HG03378 (cell line): ENCODE measurements at regions not wholly inside any gene's neighbourhood (a gene's known extent, or its start where the extent isn't known, plus 50 kb on each side); places are given as distances from the start of the nearest gene placed in this dataset.
"Not testable (repeated sequence)": the region's sequence is repeated elsewhere in the genome, so short reads cannot be mapped to it uniquely, and the experiment has no call there.

ENCODE experiments used
- ATAC-seq: cut with Tn5 transposase; IDR thresholded peaks from one replicate; pipeline ENCODE4 v1.9.1; 2021; ENCODE audit warnings: mild to moderate bottlenecking, moderate library complexity; ENCODE audit not compliant: unreplicated experiment

DNA sequence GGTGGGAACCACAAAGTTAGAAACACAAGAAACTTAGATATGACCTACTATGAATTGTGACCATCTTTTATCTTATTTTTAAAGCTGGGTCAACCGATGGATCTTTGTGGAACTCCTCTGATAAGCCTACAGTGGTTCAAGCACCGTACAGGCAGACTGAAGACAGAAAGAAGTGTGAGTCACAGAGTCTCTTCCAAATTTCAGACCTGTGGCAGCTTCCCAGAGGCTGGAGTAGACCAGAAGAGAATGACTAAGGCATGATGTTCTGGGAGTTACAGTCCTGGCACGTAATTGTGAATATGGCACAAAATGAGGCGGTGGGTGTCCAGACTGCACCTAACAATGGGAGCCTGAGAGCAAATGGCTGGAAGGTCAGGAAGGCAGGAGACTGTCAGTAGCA lies 70.0 kb downstream of the LMO4 start:
- no peak for ATAC-seq

GRCh38 chr1:87399264-87399663 lies 70.6 kb downstream of the LMO4 start:
- ATAC-seq = no peak

- no peak for ATAC-seq
Observed at GRCh38 chr1:87399701-87400100, 71.0 kb downstream of the LMO4 start.

DNA sequence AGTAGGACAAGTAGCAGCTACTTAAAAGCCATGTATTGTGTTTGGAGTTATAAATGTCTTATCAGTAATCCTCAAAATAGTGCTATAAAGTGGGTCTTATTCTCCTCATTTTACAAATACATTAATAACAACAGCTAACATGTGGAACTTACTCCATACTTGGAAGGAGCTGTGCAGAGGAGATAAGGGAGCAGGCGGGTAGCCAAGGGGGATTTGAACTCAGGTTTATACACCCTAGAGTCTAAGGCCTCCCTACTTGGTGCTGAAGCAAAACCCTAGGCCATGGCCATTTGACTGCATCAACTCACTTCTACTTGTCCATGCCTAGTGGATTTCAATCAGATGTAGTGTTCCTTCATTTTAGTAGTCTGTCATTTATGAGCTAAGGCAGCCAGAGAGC lies 72.1 kb downstream of the LMO4 start:
- ATAC-seq = no peak

- ATAC-seq = no peak
Observed at GRCh38 chr1:87402241-87403002, 73.7 kb downstream of the LMO4 start.

DNA sequence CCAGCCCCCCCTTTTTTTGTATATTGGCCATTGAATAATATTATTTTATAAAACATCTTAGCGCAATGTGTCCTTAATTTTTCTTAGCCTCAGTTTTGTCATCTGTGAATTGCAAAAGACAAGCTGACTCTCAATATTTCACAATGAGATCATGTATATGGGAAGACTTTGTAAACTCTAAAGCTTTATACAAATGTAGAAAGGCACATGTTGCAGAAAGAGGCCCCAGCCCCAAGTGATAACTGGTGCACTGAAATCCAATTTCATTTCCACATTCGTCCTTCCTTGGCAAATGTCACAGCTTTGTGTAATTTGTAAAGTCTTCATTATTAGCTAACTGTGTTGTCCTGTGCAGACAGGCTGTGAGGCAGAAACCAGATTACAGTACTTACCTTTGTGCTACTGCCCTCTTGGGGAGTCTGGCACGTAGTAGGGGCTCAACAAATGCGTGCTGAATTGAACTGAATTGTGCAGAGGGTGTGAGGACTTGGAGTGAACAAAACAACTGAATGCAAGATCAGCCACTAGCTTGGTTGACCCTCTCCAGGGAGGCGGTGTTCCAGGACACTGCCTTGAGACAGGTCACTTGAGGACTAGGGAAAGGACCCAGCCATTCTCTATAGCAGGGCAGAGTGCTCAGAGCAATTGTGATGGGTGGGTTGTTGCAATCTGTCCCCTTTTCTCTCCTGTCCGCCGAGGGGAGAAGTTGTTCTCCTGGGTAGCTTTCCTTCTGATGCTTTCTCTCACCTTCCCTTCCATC lies 74.6 kb downstream of the LMO4 start:
- ATAC-seq = no peak

- ATAC-seq = no peak
Observed at GRCh38 chr1:87404296-87404695, 75.6 kb downstream of the LMO4 start.

DNA sequence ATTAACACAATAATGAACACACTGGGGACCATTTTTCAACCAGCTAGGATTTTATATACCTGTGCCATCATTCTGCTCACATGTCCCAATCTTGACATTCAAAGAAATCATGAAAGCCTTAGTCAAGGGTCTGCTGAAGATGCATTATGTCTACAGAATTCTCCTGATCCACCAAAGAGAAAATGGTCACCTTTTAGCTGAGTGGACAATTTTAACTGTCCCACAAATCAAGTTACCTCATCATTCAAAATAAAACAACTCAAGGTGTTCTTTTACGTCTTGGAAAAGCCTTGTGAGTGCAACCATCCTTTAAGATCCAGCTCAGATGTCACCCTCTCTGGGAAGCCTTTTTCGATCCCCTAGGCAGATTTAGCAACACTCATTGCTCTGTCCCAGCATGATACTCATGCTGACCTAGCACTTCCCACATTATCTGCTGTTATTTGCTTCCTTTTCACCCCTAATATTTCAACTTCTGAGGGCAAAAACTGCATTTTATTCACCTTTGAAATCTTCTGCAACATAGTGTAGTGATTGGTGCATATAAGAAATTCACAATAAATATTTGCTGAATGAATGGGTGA lies 80.1 kb downstream of the LMO4 start:
- ATAC-seq = no peak

DNA sequence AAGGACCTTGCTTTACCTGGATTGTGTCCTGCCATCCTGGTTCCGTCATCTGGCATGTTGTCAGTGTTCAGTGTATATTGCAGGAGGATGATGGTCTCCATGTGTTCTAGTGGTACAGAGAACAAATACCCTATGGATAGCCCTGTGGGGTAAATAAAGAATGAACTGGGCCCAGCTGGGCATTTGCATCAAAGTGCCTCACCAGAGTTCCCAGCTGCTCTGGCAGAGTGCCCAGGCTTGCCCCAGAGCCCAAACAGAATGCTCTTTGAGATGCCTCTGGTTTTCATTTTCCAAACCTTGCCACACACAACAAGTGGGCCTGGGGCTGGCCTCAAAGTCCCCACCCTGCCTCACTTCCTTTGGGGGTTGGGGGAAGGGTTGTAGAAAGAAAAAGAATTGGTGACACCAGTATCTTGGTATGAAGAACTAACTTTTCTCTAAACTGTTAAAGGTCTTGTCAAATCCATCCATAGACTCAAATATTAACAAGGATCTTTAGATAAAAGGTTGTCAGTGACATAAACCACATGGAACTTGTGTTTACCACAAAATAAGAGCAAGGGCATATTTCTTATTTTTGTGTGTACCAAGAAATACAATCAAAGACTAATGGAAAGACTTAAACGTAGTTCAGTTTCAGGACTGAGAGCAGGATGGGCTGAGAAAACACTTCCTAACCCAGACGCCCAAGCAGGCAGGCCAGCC lies 82.2 kb downstream of the LMO4 start:
- ATAC-seq = no peak

DNA sequence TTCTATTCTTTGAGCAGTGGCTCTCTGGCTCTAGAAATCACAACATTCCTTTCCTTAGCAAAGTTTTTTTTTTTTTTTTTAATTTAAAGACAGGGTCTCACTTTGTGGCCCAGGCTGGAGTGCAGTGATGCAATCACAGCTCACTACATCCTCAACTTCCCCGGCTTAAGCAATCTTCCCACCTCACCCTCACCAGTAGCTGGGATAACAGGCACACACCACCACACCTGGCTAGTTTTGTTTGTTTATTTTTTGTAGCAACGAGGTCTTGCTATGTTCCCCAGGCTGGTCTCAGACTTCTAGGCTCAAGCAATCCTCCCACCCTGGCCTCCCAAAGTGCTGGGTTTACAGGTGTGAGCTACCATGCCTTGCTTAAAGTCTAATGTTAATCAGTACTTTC lies 85.2 kb downstream of the LMO4 start:
- ATAC-seq = not testable (repeated sequence)

DNA sequence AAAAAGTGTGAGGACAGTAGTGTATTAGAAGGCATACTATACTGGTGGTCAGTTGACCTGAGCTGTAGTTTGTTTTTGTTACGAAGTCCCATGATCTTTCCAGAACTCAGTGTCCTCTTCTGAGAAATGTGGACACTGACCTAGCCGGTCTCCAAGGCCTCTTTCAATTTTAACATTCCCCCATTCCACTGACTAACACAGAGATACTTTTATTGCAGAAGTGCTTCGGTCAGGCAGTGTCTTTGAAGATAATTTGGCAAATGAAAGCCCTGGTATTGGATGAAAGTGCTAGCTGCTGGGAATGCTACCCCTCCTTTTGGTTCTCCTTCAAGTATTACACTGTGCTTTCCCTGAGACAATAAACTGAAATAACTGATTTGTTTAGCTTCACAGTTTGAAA lies 89.4 kb downstream of the LMO4 start:
- ATAC-seq = no peak

DNA sequence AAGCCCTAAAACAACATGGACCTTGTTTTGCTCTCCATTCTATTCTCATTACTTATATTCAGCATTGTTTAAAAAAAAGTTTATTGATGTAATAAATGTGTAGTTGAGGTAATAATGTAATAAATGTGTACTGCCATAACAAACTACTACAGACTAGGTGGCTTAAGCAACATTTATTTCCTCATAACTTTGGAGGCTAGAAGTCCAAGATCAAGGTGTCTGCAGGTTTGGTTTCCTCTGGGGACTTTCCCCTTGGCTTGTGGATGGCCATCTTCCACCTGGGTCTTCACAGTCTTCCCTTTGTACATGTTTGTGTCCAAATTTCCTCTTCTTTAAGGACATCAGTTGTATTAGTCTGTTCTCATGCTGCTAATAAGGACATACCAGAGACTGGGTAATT lies 93.1 kb downstream of the LMO4 start:
- ATAC-seq = no peak

DNA sequence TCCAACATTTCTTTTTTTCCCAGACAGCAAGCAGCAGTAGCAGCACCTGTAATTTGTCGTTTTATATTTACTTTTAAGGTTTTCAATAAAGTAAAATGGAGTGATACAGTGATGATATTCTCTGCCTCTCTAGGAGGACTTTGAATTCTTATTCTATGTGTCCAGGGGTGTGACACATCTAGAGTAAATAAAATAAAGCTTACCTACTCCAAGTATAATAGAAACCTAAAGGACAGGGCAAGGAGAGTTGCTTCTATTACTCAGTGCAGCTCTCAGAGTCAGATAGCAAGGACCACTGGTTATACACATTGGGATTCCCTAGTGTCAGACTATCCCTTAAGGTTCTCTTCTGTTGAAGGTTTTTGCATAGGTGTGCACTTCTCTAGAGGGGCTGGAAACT lies 95.9 kb downstream of the LMO4 start:
- ATAC-seq = no peak

DNA sequence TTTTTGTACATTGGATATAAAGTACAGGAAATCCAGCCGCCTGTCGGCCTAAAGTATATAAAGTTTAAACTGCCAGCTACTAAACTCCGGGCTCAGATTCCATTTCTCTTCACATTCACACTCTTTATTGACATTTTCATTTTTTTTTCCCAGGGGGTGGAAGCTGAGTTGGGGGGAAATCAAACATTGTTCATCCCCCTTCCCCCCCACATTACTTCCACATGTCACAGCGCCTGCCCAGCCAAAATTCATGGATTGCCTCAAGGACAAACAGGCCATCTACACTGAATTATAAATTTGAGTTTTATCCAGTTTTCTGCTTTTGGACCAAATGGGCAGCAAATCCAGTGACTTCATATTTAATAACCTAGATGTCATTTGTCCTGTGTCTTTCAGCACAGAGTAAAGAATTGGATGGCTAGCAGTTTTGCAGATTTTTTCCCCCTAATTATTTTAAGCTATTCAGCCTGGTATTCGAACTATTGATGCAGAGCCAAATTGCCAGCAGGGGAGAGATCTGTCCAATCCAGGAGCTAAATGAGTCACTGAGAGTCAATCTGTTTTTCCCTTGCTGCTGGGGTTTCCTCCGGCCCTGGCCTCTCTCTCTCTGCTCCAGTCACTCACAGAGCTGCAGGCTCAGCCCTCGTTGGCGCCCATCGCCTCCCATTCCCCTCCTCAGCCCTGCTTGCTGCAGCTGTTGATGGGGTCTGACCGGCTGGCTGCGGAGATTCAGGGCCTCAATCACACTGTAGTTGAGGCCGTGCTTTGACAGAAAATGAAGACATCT lies 98.0 kb downstream of the LMO4 start:
- ATAC-seq = no peak

GRCh38 chr1:87428367-87428766 lies 99.7 kb downstream of the LMO4 start:
- no peak for ATAC-seq

GRCh38 chr1:87428883-87429282 lies 100.2 kb downstream of the LMO4 start:
- ATAC-seq = no peak

DNA sequence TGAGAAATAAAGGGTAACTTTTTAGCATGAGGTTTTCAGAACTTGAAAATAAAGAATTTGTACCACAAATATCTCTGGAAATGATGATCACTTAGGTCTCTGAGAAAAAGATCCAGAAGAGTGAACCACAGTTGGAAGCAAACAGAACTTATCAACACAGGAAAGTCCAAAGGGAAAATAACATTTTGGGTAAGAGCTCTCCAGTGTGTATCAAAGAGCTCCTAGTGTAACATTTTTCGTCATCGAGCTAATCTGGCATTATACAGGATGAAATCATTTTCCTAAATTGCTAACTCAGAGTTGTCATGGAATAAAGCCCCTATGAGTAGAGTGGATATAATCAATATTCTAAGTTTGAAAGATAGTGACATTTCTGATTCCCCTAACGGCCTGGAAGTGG lies 104.0 kb downstream of the LMO4 start:
- no peak for ATAC-seq

GRCh38 chr1:87433101-87433500 lies 104.4 kb downstream of the LMO4 start:
- ATAC-seq = not testable (repeated sequence)

DNA sequence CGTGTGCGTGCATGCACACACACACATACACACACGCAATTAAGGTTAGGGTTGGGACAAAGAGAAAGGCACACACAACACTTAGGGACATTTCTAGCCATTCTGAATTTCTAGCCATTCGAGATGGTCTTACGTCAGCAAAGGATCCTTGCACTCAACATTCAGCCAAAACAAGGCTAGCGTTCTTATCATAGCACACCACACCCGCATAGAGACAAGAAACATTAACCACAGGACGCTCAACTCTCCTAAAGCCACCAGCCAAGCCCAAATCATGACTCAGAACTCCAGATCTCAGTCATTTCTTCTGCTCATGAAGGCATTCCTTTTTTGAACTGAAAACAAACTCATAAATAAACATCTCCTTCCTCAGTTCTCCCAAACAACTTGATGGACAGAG lies 106.8 kb downstream of the LMO4 start:
- ATAC-seq = peak; percentile 64

GRCh38 chr1:87436115-87436514 lies 107.4 kb downstream of the LMO4 start:
- ATAC-seq = not testable (repeated sequence)

GRCh38 chr1:87436534-87436933 lies 107.9 kb downstream of the LMO4 start:
- ATAC-seq = no peak
